Activated CD4-positive, alpha-beta T cell treated with anti-CD3 and anti-CD28 coated beads for 24 hours (primary cell): ENCODE measurements at regions not wholly inside any gene's neighbourhood (a gene's known extent, or its start where the extent isn't known, plus 50 kb on each side); places are given as distances from the start of the nearest gene placed in this dataset.
A peak's percentile ranks its signal among the peaks of the same experiment; 100 is the strongest.
"Not testable (repeated sequence)": the region's sequence is repeated elsewhere in the genome, so short reads cannot be mapped to it uniquely, and the experiment has no call there.

Experiments used
- DNase-seq, 2 donors: peaks; one replicate each; pipeline ENCODE4 v3.0.0-alpha.2; 2020; ENCODE audit warnings: low read depth in 2 of 2

GRCh38 chr11:71638801-71639519 is 56.3 kb upstream of the KRTAP5-11 start:
- DNase-seq, result peak; percentile 46 to 53

GRCh38 chr11:71639520-71639849 is 56.8 kb upstream of the KRTAP5-11 start:
- DNase-seq, result not testable (repeated sequence)

- not testable (repeated sequence) for DNase-seq
Measured at GRCh38 chr11:71639916-71640315, 57.2 kb upstream of the KRTAP5-11 start.

GRCh38 chr11:71647078-71647477 is 64.4 kb upstream of the KRTAP5-11 start:
- not testable (repeated sequence) for DNase-seq

- DNase-seq, result not testable (repeated sequence)
Measured at GRCh38 chr11:71652998-71653397, 70.3 kb upstream of the KRTAP5-11 start.

- DNase-seq, result not testable (repeated sequence)
Measured at GRCh38 chr11:71654423-71654822, 71.7 kb upstream of the KRTAP5-11 start.

GRCh38 chr11:71655041-71655440 is 72.4 kb upstream of the KRTAP5-11 start:
- not testable (repeated sequence) for DNase-seq

- not testable (repeated sequence) for DNase-seq
Measured at GRCh38 chr11:71656513-71656912, 73.8 kb upstream of the KRTAP5-11 start.

- DNase-seq, result not testable (repeated sequence)
Measured at GRCh38 chr11:71664941-71665340, 82.3 kb upstream of the KRTAP5-11 start.

GRCh38 chr11:71698110-71698509 is 115.4 kb upstream of the KRTAP5-11 start:
- DNase-seq, result not testable (repeated sequence)

- DNase-seq, result not testable (repeated sequence)
Measured at GRCh38 chr11:71698961-71699360, 116.3 kb upstream of the KRTAP5-11 start.

GRCh38 chr11:71701435-71702291 is 119.0 kb upstream of the KRTAP5-11 start:
- not testable (repeated sequence) for DNase-seq

- not testable (repeated sequence) for DNase-seq
Measured at GRCh38 chr11:71705086-71705737, 122.5 kb upstream of the KRTAP5-11 start.

- DNase-seq, result not testable (repeated sequence)
Measured at GRCh38 chr11:71705738-71706432, 123.2 kb upstream of the KRTAP5-11 start.

GRCh38 chr11:71707083-71707482 is 124.4 kb upstream of the KRTAP5-11 start:
- DNase-seq, result not testable (repeated sequence)

GRCh38 chr11:71709541-71709940 is 123.5 kb upstream of the DEFB108B start:
- not testable (repeated sequence) for DNase-seq

GRCh38 chr11:71710171-71710671 is 122.8 kb upstream of the DEFB108B start:
- DNase-seq, result not testable (repeated sequence)

GRCh38 chr11:71710701-71711385 is 122.2 kb upstream of the DEFB108B start:
- DNase-seq, result not testable (repeated sequence)

- DNase-seq, result not testable (repeated sequence)
Measured at GRCh38 chr11:71712350-71712749, 120.7 kb upstream of the DEFB108B start.

GRCh38 chr11:71712846-71713245 is 120.2 kb upstream of the DEFB108B start:
- DNase-seq, result not testable (repeated sequence)

- DNase-seq, result not testable (repeated sequence)
Measured at GRCh38 chr11:71714510-71714909, 118.5 kb upstream of the DEFB108B start.
